Activated naive CD4-positive, alpha-beta T cell treated with anti-CD3 and anti-CD28 coated beads for 36 hours (primary cell): ENCODE measurements at regions not wholly inside any gene's neighbourhood (a gene's known extent, or its start where the extent isn't known, plus 50 kb on each side); places are given as distances from the start of the nearest gene placed in this dataset.

Experiments
- CTCF ChIA-PET: fragments of 350-600 bp; sonication (Branson Sonifier 250); formaldehyde crosslinking; loops from one replicate; lab custom pipeline; 2021; ENCODE audit warnings: antibody characterized with exemption; lab: Charles Lee
- DNase-seq: peaks from one replicate; pipeline ENCODE4 v3.0.0-alpha.2; 2020
- H3K27ac Mint-ChIP-seq: one replicate; pipeline ENCODE4 v1.8.0; 2021; ENCODE audit warnings: mild to moderate bottlenecking, mixed read lengths
- H3K27me3 Mint-ChIP-seq: one replicate; pipeline ENCODE4 v1.8.0; 2021; ENCODE audit warnings: low read depth, mixed read lengths
- H3K36me3 Mint-ChIP-seq: one replicate; pipeline ENCODE4 v1.8.0; 2021; ENCODE audit warnings: low read depth, mixed read lengths
- H3K4me1 Mint-ChIP-seq: one replicate; pipeline ENCODE4 v1.8.0; 2021; ENCODE audit warnings: low read depth, mixed read lengths
- H3K4me3 Mint-ChIP-seq: one replicate; pipeline ENCODE4 v1.8.0; 2021; ENCODE audit warnings: mild to moderate bottlenecking, moderate library complexity, mixed read lengths
- H3K9me3 Mint-ChIP-seq: one replicate; pipeline ENCODE4 v1.8.0; 2021; ENCODE audit warnings: mixed read lengths
- intact Hi-C: fragments of 100-400 bp; cut with micrococcal nuclease; formaldehyde crosslinking; loops from one replicate; pipeline ENCODE4 v1.15.1; 2023

GRCh38 chr3:5466065-5466464, 278.6 kb downstream of the EDEM1 start:
- H3K36me3 Mint-ChIP-seq: no peaks in the 10 kb centered on the region
- no peaks in the 10 kb centered on the region for H3K9me3 Mint-ChIP-seq
- no peaks in the 10 kb centered on the region for H3K4me1 Mint-ChIP-seq
- peaks cover 1% of the 10 kb centered on the region for H3K27me3 Mint-ChIP-seq
- no peak overlapping the region for H3K27ac Mint-ChIP-seq
- intact Hi-C loops: no loop called here
- CTCF ChIA-PET: no interaction called here
- H3K4me3 Mint-ChIP-seq: no peak overlapping the region
- no peak for DNase-seq

GRCh38 chr3:5466717-5467116, 279.2 kb downstream of the EDEM1 start:
- DNase-seq: no peak
- Mint-ChIP-seq H3K4me3 (no peak overlapping the region), H3K27ac (no peak overlapping the region), H3K36me3 (no peaks in the 10 kb centered on the region), H3K27me3 (peaks cover 1% of the 10 kb centered on the region), H3K4me1 (no peaks in the 10 kb centered on the region), H3K9me3 (no peaks in the 10 kb centered on the region)
- intact Hi-C loops: no loop called here
- CTCF ChIA-PET: no interaction called here

- CTCF ChIA-PET: interaction anchor here (0.8 kb wide), 1 partner anchor 111 kb away, joined by 3 read pairs; no protein-coding TSS in a partner anchor
- no peaks in the 10 kb centered on the region for H3K4me1 Mint-ChIP-seq
- H3K27me3 Mint-ChIP-seq: peaks cover 1% of the 10 kb centered on the region
- no peak for DNase-seq
- H3K9me3 Mint-ChIP-seq: no peaks in the 10 kb centered on the region
- intact Hi-C loops: no loop called here
- H3K4me3 Mint-ChIP-seq: no peak overlapping the region
- no peak overlapping the region for H3K27ac Mint-ChIP-seq
- no peaks in the 10 kb centered on the region for H3K36me3 Mint-ChIP-seq
Observed at GRCh38 chr3:5473471-5473870, 286.0 kb downstream of the EDEM1 start.

- Mint-ChIP-seq H3K9me3 (no peaks in the 10 kb centered on the region), H3K27me3 (no peaks in the 10 kb centered on the region), H3K4me3 (no peak overlapping the region), H3K4me1 (no peaks in the 10 kb centered on the region), H3K27ac (no peak overlapping the region), H3K36me3 (no peaks in the 10 kb centered on the region)
- intact Hi-C loops: no loop called here
- no peak for DNase-seq
- CTCF ChIA-PET: no interaction called here
Observed at GRCh38 chr3:5476403-5476802, 288.9 kb downstream of the EDEM1 start.

- Mint-ChIP-seq H3K27me3 (no peaks in the 10 kb centered on the region), H3K9me3 (no peaks in the 10 kb centered on the region), H3K4me3 (no peak overlapping the region), H3K36me3 (no peaks in the 10 kb centered on the region), H3K4me1 (no peaks in the 10 kb centered on the region), H3K27ac (no peak overlapping the region)
- CTCF ChIA-PET: no interaction called here
- intact Hi-C loops: no loop called here
- DNase-seq: peak; percentile 38
Observed at GRCh38 chr3:5479229-5479799, 291.8 kb downstream of the EDEM1 start.

- Mint-ChIP-seq H3K4me1 (no peaks in the 10 kb centered on the region), H3K4me3 (no peak overlapping the region)
- CTCF ChIA-PET: no interaction called here
Observed at GRCh38 chr3:5480190-5480589, 292.7 kb downstream of the EDEM1 start.

GRCh38 chr3:5485427-5485826, 297.9 kb downstream of the EDEM1 start:
- CTCF ChIA-PET: no interaction called here
- Mint-ChIP-seq H3K4me3 (no peak overlapping the region), H3K27ac (no peak overlapping the region)

More at GRCh38 chr3:5480190-5480589, 292.7 kb downstream of the EDEM1 start:
- DNase-seq: no peak
- H3K36me3 Mint-ChIP-seq: no peaks in the 10 kb centered on the region
- no peaks in the 10 kb centered on the region for H3K27me3 Mint-ChIP-seq
- intact Hi-C loops: no loop called here
- H3K27ac Mint-ChIP-seq: no peak overlapping the region
- H3K9me3 Mint-ChIP-seq: no peaks in the 10 kb centered on the region

GRCh38 chr3:5488771-5489170, 301.3 kb downstream of the EDEM1 start:
- Mint-ChIP-seq H3K9me3 (no peaks in the 10 kb centered on the region), H3K4me3 (no peak overlapping the region), H3K27ac (no peak overlapping the region), H3K36me3 (no peaks in the 10 kb centered on the region), H3K27me3 (no peaks in the 10 kb centered on the region), H3K4me1 (no peaks in the 10 kb centered on the region)
- intact Hi-C loops: no loop called here
- no peak for DNase-seq
- CTCF ChIA-PET: no interaction called here

More at GRCh38 chr3:5485427-5485826, 297.9 kb downstream of the EDEM1 start:
- Mint-ChIP-seq H3K27me3 (no peaks in the 10 kb centered on the region), H3K4me1 (no peaks in the 10 kb centered on the region), H3K36me3 (no peaks in the 10 kb centered on the region), H3K9me3 (no peaks in the 10 kb centered on the region)
- intact Hi-C loops: no loop called here
- no peak for DNase-seq

- intact Hi-C loops: no loop called here
- Mint-ChIP-seq H3K36me3 (no peaks in the 10 kb centered on the region), H3K27ac (no peak overlapping the region), H3K27me3 (no peaks in the 10 kb centered on the region), H3K4me1 (no peaks in the 10 kb centered on the region), H3K9me3 (no peaks in the 10 kb centered on the region), H3K4me3 (no peak overlapping the region)
- CTCF ChIA-PET: no interaction called here
- DNase-seq: no peak
Observed at GRCh38 chr3:5489536-5489935, 302.0 kb downstream of the EDEM1 start.

GRCh38 chr3:5494905-5495519, 307.5 kb downstream of the EDEM1 start:
- Mint-ChIP-seq H3K9me3 (no peaks in the 10 kb centered on the region), H3K4me1 (no peaks in the 10 kb centered on the region), H3K36me3 (no peaks in the 10 kb centered on the region), H3K27ac (no peak overlapping the region), H3K27me3 (no peaks in the 10 kb centered on the region), H3K4me3 (no peak overlapping the region)
- intact Hi-C loops: no loop called here
- DNase-seq: no peak
- CTCF ChIA-PET: no interaction called here

- H3K36me3 Mint-ChIP-seq: no peaks in the 10 kb centered on the region
- no peaks in the 10 kb centered on the region for H3K27me3 Mint-ChIP-seq
- H3K9me3 Mint-ChIP-seq: no peaks in the 10 kb centered on the region
- H3K4me3 Mint-ChIP-seq: no peak overlapping the region
- intact Hi-C loops: no loop called here
- no peaks in the 10 kb centered on the region for H3K4me1 Mint-ChIP-seq
- no peak overlapping the region for H3K27ac Mint-ChIP-seq
- DNase-seq: no peak
- CTCF ChIA-PET: no interaction called here
Observed at GRCh38 chr3:5497497-5497896, 310.0 kb downstream of the EDEM1 start.

- intact Hi-C loops: no loop called here
- CTCF ChIA-PET: no interaction called here
- H3K9me3 Mint-ChIP-seq: no peaks in the 10 kb centered on the region
- H3K36me3 Mint-ChIP-seq: no peaks in the 10 kb centered on the region
- H3K4me3 Mint-ChIP-seq: no peak overlapping the region
- H3K27ac Mint-ChIP-seq: no peak overlapping the region
- no peak for DNase-seq
- no peaks in the 10 kb centered on the region for H3K27me3 Mint-ChIP-seq
- no peaks in the 10 kb centered on the region for H3K4me1 Mint-ChIP-seq
Observed at GRCh38 chr3:5498981-5499380, 311.5 kb downstream of the EDEM1 start.

GRCh38 chr3:5499404-5499803, 311.9 kb downstream of the EDEM1 start:
- Mint-ChIP-seq H3K36me3 (no peaks in the 10 kb centered on the region), H3K27me3 (no peaks in the 10 kb centered on the region), H3K4me1 (no peaks in the 10 kb centered on the region), H3K4me3 (no peak overlapping the region), H3K27ac (no peak overlapping the region), H3K9me3 (no peaks in the 10 kb centered on the region)
- DNase-seq: no peak
- intact Hi-C loops: no loop called here
- CTCF ChIA-PET: no interaction called here
